ENCODE measurements at regions not wholly inside any gene's neighbourhood (a gene's known extent, or its start where the extent isn't known, plus 50 kb on each side); places are given as distances from the start of the nearest gene placed in this dataset.

DNA sequence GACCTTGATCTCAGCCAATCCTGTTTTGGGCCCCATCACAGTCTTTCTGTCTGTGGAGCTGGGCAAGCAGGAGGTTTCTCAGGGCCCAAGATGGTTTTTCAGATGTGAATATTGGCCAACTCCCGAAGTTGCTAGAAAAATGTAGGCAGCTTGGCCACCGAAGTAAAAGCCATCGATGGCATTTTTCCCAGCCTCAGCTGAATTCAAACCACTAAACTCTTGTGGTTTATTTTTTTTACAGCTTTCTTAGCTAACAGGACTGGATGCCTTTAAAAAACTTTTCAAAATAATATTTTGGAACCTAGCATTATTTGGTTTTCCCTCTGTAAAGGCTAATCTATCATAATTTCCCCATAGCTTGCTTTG is 102.5 kb upstream of the ERCC6L2 start:
- H3K27me3 ChIP-seq (ENCODE audit: control insufficient read depth, insufficient read depth, low read length) = no peaks in the 10 kb centered on the region
- DNase-seq (ENCODE audit: low read depth, low spot score) = no peak
- H3K27ac ChIP-seq (ENCODE audit: low read length) = no peak overlapping the region
- H3K9me3 ChIP-seq (ENCODE audit: control insufficient read depth, insufficient read depth, low read length) = no peaks in the 10 kb centered on the region
- H3K4me3 ChIP-seq (ENCODE audit: low read length) = no peak overlapping the region
- no CpG with 5 or more reads among the region's 3 CpGs for WGBS (ENCODE audit: insufficient coverage, insufficient read length)
- H3K36me3 ChIP-seq (ENCODE audit: control insufficient read depth, insufficient read depth, low read length) = no peaks in the 10 kb centered on the region
- H3K4me1 ChIP-seq (ENCODE audit: control insufficient read depth, insufficient read depth, low read length) = peaks cover 8% of the 10 kb centered on the region; the same call in 1 of the 2 replicates

DNA sequence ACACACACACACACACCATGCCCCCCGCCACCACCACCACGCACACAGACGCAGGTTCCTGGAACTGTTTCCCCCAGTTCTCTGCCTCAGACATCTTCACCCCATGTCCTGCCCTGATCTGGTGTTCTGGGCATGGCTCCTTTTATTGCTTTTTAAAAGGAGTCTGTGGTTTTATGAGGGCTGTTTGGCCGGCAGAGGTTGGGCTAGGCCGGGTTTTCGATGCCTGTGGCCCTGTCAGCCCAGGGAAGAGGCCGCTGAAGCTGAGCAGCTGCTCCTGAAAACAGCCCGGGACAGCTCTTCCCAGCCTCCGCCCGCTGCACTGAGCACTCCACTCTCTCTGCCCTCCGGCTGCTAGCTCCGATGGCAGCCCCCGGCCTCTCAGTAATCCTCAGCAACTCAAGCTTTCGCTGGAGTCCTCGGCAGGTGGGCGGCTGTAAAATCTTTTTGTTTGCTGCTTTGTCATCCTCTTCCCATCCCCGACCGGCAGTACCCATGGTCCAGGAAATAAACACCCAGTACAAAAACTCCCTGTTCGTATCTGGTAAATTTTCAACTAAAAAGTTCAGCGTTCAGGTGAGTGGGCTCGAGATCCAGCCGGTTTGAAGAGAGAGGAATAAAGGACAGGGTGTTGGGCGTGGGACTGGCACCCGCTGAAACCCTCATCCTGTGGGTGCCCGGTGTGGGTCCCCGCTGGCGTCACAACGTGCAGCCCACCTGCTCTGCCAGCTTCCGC is 103.0 kb upstream of the ERCC6L2 start:
- peaks cover 8% of the 10 kb centered on the region; the same call in 1 of the 2 replicates for H3K4me1 ChIP-seq (ENCODE audit: control insufficient read depth, insufficient read depth, low read length)
- no CpG with 5 or more reads among the region's 29 CpGs for WGBS (ENCODE audit: insufficient coverage, insufficient read length)
- no peaks in the 10 kb centered on the region for H3K9me3 ChIP-seq (ENCODE audit: control insufficient read depth, insufficient read depth, low read length)
- H3K27me3 ChIP-seq (ENCODE audit: control insufficient read depth, insufficient read depth, low read length) = no peaks in the 10 kb centered on the region
- H3K4me3 ChIP-seq (ENCODE audit: low read length) = no peak overlapping the region
- H3K36me3 ChIP-seq (ENCODE audit: control insufficient read depth, insufficient read depth, low read length) = no peaks in the 10 kb centered on the region
- H3K27ac ChIP-seq (ENCODE audit: low read length) = no peak overlapping the region
- DNase-seq (ENCODE audit: low read depth, low spot score) = no peak

DNA sequence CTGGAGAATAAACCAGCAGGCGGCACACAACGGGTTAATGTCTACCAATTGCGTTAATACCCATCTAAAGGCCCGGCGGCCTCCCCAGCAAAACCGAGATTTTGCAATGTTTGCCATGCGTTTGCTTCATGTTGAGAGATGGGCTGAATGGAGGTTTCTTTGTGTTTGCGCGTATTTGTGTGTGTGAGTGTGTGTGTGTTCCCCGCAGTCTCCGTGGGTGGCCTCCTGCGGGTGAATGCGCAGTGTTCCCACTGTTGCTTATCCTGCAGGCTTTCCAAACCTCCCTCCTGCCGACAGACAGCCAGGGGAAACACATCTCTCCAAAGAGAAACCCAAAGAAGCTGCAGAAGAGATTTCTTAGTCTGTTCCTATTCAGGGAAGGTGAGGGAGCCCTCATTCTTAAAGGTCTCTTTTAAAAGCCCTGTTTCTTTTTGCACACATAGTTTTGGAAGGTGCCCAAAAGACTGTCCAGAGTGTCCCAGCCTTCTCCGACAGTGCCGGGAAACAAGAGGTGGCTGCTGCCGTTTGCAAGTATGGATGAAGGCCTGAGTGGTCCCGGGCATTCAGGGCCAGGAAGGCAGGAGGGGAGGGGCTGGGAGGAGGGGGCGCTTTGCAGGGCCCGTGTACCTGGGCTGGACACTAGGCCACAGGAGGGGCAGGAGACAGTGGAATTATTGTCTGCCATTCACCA is 103.8 kb upstream of the ERCC6L2 start:
- Histone ChIP-seq H3K36me3 (ENCODE audit: control insufficient read depth, insufficient read depth, low read length) (no peaks in the 10 kb centered on the region), H3K9me3 (ENCODE audit: control insufficient read depth, insufficient read depth, low read length) (no peaks in the 10 kb centered on the region), H3K27me3 (ENCODE audit: control insufficient read depth, insufficient read depth, low read length) (no peaks in the 10 kb centered on the region), H3K27ac (ENCODE audit: low read length) (no peak overlapping the region), H3K4me1 (ENCODE audit: control insufficient read depth, insufficient read depth, low read length) (peaks cover 9% of the 10 kb centered on the region; the same call in 1 of the 2 replicates), H3K4me3 (ENCODE audit: low read length) (no peak overlapping the region)
- WGBS (ENCODE audit: insufficient coverage, insufficient read length) = no CpG with 5 or more reads among the region's 20 CpGs
- DNase-seq (ENCODE audit: low read depth, low spot score) = no peak

DNA sequence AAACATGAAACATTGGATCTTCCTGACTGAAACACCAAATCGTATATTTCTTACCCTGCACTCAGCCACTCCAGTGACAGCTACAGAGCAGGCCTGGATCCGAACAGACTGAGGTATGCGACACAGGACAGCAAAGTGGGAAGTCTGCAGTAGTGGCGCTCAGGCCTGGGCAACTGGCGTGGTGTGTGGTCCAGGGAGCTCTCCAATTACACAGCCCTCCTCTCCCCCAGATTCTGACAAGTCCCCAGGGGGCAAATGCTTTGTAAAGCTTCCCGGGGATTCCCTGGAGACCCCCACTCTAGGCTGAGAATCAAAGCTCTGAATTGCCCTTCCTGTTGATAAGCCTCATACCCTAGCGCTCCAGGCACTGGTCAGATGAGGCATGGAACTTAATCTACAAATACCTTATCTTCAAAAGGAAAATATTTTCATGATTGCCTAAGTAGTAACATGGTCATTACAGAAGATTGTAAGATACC is 104.8 kb upstream of the ERCC6L2 start:
- DNase-seq (ENCODE audit: low read depth, low spot score) = no peak
- H3K27ac ChIP-seq (ENCODE audit: low read length) = no peak overlapping the region
- peaks cover 15% of the 10 kb centered on the region; the same call in 1 of the 2 replicates for H3K4me1 ChIP-seq (ENCODE audit: control insufficient read depth, insufficient read depth, low read length)
- no peaks in the 10 kb centered on the region for H3K36me3 ChIP-seq (ENCODE audit: control insufficient read depth, insufficient read depth, low read length)
- no peaks in the 10 kb centered on the region for H3K9me3 ChIP-seq (ENCODE audit: control insufficient read depth, insufficient read depth, low read length)
- WGBS (ENCODE audit: insufficient coverage, insufficient read length) = no CpG with 5 or more reads among the region's 7 CpGs
- no peaks in the 10 kb centered on the region for H3K27me3 ChIP-seq (ENCODE audit: control insufficient read depth, insufficient read depth, low read length)
- no peak overlapping the region for H3K4me3 ChIP-seq (ENCODE audit: low read length)

DNA sequence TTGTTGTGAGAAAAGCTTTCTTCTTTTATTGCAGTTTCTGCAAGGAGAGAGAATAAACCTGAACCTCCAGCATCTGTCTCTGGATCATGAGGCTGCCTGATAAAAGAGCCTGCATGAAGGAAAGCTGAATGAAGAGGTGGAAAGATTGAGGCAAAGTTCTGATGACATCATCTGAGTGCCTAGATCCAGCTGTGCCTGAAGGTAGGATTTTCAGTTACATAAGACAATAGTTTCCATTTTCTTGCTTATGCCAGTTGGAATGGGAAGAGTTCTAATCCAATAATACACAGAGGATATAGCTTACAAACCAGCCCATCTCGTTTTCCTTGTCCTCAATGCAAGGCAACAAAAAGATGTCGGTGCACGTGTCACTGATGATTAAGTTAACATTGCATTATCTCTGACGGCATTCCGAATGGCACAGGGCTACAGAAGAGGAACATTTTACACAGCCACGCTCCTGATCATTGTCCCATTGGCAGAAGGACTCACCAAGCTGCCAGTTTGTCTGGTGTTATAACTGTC is 105.5 kb upstream of the ERCC6L2 start:
- H3K27me3 ChIP-seq (ENCODE audit: control insufficient read depth, insufficient read depth, low read length) = no peaks in the 10 kb centered on the region
- peaks cover 15% of the 10 kb centered on the region; the same call in 1 of the 2 replicates for H3K4me1 ChIP-seq (ENCODE audit: control insufficient read depth, insufficient read depth, low read length)
- H3K36me3 ChIP-seq (ENCODE audit: control insufficient read depth, insufficient read depth, low read length) = no peaks in the 10 kb centered on the region
- H3K9me3 ChIP-seq (ENCODE audit: control insufficient read depth, insufficient read depth, low read length) = no peaks in the 10 kb centered on the region
- no peak overlapping the region for H3K4me3 ChIP-seq (ENCODE audit: low read length)
- WGBS (ENCODE audit: insufficient coverage, insufficient read length) = no CpG with 5 or more reads among the region's 6 CpGs
- DNase-seq (ENCODE audit: low read depth, low spot score) = no peak
- H3K27ac ChIP-seq (ENCODE audit: low read length) = no peak overlapping the region

DNA sequence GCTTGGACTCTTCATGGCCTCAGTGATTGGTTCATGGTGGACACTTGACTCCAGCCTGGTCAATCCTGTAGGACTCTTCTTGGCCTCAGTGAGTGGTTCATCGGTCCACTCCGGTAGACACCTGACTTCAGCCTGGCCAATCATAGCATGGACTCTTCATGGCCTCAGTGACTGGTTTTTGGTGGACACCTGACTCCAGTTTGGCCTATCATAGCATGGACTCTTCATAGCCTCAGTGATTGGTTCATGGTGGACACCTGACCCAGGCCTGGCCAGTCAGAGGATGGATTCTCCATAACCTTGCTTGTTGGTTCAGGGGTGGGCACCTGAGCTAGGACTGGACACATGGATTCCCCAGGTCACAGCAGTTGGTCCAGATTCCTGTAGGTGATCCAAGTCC is 106.0 kb upstream of the ERCC6L2 start:
- Histone ChIP-seq H3K4me3 (ENCODE audit: low read length) (no peak overlapping the region), H3K4me1 (ENCODE audit: control insufficient read depth, insufficient read depth, low read length) (peaks cover 15% of the 10 kb centered on the region; the same call in 1 of the 2 replicates), H3K27ac (ENCODE audit: low read length) (no peak overlapping the region), H3K27me3 (ENCODE audit: control insufficient read depth, insufficient read depth, low read length) (no peaks in the 10 kb centered on the region), H3K9me3 (ENCODE audit: control insufficient read depth, insufficient read depth, low read length) (no peaks in the 10 kb centered on the region), H3K36me3 (ENCODE audit: control insufficient read depth, insufficient read depth, low read length) (no peaks in the 10 kb centered on the region)
- WGBS (ENCODE audit: insufficient coverage, insufficient read length) = no CpG with 5 or more reads among the region's 2 CpGs
- DNase-seq (ENCODE audit: low read depth, low spot score) = no peak

DNA sequence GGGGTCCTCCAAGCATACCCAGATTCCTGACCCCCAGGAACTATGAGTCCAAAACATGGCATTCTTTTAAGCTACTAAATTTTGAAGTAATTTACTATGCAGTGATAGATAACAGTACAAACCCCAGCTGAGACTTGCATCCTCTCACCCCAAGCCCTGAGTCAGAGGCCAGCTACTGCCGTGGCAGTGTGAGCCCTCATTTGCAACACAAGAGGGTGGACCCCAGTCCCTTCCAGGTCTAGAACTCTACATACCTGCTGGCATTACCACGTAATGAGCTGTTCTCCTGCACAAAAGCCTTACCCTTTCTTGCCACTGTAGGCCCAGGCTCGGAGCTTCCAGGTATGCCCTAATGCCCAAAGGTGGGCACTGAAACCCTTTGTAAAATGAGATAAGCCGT is 108.6 kb upstream of the ERCC6L2 start:
- no peak overlapping the region for H3K27ac ChIP-seq (ENCODE audit: low read length)
- DNase-seq (ENCODE audit: low read depth, low spot score) = no peak
- H3K36me3 ChIP-seq (ENCODE audit: control insufficient read depth, insufficient read depth, low read length) = no peaks in the 10 kb centered on the region
- no peak overlapping the region for H3K4me3 ChIP-seq (ENCODE audit: low read length)
- WGBS (ENCODE audit: insufficient coverage, insufficient read length) = no CpG with 5 or more reads among the region's 4 CpGs
- no peaks in the 10 kb centered on the region for H3K27me3 ChIP-seq (ENCODE audit: control insufficient read depth, insufficient read depth, low read length)
- peaks cover 15% of the 10 kb centered on the region; the same call in 1 of the 2 replicates for H3K4me1 ChIP-seq (ENCODE audit: control insufficient read depth, insufficient read depth, low read length)
- no peaks in the 10 kb centered on the region for H3K9me3 ChIP-seq (ENCODE audit: control insufficient read depth, insufficient read depth, low read length)

DNA sequence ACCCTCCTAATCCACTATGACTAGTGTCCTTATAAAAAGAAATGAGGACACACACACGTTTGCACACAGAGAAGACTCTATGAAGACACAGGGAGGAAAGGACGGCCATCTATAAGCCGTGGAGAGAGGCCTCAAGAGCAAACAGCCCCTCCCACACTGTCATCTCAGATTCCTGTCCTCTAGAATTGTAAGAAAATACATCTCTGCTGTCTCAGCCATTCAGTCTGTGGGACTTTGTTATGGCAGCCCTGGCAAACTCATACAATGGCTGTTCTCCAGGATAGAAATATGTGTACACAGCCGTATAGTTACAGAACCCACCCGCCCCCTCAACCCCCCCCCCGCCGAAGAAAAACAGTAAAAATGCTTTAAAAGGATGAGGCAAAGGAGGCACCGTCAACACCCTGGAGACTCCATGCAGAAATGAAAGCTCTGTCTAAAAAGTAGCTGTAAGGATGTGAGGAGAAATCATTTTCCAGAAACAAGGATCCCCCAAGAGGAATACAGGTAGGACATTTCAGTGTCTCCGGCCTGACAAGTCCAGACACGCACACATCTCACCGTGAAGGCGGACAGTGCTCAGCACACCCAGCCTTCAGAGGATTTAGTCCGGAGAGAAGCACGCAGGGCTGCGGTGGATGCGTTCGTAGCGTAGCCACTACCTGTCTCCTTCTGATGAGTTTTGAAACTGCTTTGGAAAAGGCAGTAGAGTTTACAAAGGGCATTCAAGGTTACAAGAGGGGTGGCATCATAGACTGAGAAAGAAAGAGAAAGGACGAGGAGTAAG is 110.8 kb upstream of the ERCC6L2 start:
- no peaks in the 10 kb centered on the region for H3K27me3 ChIP-seq (ENCODE audit: control insufficient read depth, insufficient read depth, low read length)
- no peak for DNase-seq (ENCODE audit: low read depth, low spot score)
- H3K4me3 ChIP-seq (ENCODE audit: low read length) = no peak overlapping the region
- no peaks in the 10 kb centered on the region for H3K9me3 ChIP-seq (ENCODE audit: control insufficient read depth, insufficient read depth, low read length)
- no CpG with 5 or more reads among the region's 19 CpGs for WGBS (ENCODE audit: insufficient coverage, insufficient read length)
- no peaks in the 10 kb centered on the region for H3K36me3 ChIP-seq (ENCODE audit: control insufficient read depth, insufficient read depth, low read length)
- H3K4me1 ChIP-seq (ENCODE audit: control insufficient read depth, insufficient read depth, low read length) = peaks cover 9% of the 10 kb centered on the region; the same call in 1 of the 2 replicates
- no peak overlapping the region for H3K27ac ChIP-seq (ENCODE audit: low read length)

DNA sequence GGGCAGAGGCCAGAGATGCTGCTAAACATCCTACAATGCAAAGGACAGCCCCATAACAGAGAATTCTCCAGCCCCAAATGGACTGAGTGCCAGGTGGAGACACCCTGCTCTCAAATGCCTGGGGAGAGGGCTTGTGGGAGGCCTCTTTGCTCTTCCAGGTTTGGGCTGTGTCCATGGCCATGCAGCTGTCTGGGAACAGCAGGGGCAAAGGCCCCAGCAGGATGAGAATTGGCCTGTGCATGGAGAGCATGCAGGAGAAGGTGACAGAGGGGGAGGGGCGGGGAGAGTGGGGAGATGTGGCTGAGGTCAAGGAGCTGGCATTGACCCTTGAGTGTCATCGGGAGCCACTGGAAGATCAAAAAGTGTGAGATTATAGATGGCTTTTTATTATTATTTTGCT is 111.5 kb upstream of the ERCC6L2 start:
- Histone ChIP-seq H3K27me3 (ENCODE audit: control insufficient read depth, insufficient read depth, low read length) (no peaks in the 10 kb centered on the region), H3K36me3 (ENCODE audit: control insufficient read depth, insufficient read depth, low read length) (no peaks in the 10 kb centered on the region), H3K4me1 (ENCODE audit: control insufficient read depth, insufficient read depth, low read length) (peaks cover 9% of the 10 kb centered on the region; the same call in 1 of the 2 replicates), H3K27ac (ENCODE audit: low read length) (no peak overlapping the region), H3K9me3 (ENCODE audit: control insufficient read depth, insufficient read depth, low read length) (no peaks in the 10 kb centered on the region), H3K4me3 (ENCODE audit: low read length) (no peak overlapping the region)
- no CpG with 5 or more reads among the region's 2 CpGs for WGBS (ENCODE audit: insufficient coverage, insufficient read length)
- no peak for DNase-seq (ENCODE audit: low read depth, low spot score)

DNA sequence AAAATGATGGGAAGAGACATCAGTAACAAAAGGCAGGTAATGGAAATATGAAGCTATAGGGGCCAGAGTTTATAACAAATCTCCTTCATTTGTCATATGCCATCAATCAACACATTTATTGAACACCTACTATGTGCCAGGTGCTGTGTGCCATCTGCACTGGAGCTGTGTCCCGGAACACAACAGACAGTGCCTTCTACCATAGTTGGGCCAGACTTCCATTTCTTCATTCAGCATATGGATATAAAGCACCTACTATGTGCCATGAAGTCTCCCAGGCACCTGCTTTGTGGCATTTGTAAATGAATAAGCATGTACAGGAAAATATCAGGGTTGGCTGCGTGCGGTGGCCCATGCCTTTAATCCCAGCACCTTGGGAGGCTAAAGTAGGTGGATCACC is 112.5 kb upstream of the ERCC6L2 start:
- Histone ChIP-seq H3K27me3 (ENCODE audit: control insufficient read depth, insufficient read depth, low read length) (no peaks in the 10 kb centered on the region), H3K36me3 (ENCODE audit: control insufficient read depth, insufficient read depth, low read length) (no peaks in the 10 kb centered on the region), H3K4me1 (ENCODE audit: control insufficient read depth, insufficient read depth, low read length) (peaks cover 9% of the 10 kb centered on the region; the same call in 1 of the 2 replicates), H3K27ac (ENCODE audit: low read length) (no peak overlapping the region), H3K4me3 (ENCODE audit: low read length) (no peak overlapping the region), H3K9me3 (ENCODE audit: control insufficient read depth, insufficient read depth, low read length) (no peaks in the 10 kb centered on the region)
- no CpG with 5 or more reads among the region's 3 CpGs for WGBS (ENCODE audit: insufficient coverage, insufficient read length)
- DNase-seq (ENCODE audit: low read depth, low spot score) = no peak

Data from iPS DF 6.9 (cell line).